ENCODE measurements at regions not wholly inside any gene's neighbourhood (a gene's known extent, or its start where the extent isn't known, plus 50 kb on each side); places are given as distances from the start of the nearest gene placed in this dataset.

GRCh38 chr7:13159467-13160184 is 472.2 kb downstream of the ARL4A start:
- DNase-seq: no peak

DNA sequence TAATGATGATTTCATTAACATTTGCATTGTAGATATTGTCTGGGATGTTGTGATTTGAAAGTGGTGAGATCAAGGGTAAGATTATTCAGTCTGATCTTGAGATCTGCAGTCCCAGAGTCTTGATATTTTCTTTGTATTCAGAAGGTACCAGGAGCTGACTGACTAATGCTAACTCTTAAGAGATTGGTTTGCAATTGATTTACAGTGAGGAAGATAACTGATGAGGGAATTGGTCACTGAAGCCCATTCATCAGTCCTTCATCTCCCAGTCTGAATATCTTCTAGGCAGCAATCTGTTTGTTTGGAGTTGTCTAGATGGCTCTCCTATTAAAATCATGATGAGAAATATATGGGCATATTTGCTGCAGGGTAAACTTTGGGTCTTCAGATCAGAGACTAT is 473.7 kb downstream of the ARL4A start:
- DNase-seq: no peak

- DNase-seq: no peak
These were observed 478.4 kb downstream of the ARL4A start for GRCh38 chr7:13165854-13166253.

DNA sequence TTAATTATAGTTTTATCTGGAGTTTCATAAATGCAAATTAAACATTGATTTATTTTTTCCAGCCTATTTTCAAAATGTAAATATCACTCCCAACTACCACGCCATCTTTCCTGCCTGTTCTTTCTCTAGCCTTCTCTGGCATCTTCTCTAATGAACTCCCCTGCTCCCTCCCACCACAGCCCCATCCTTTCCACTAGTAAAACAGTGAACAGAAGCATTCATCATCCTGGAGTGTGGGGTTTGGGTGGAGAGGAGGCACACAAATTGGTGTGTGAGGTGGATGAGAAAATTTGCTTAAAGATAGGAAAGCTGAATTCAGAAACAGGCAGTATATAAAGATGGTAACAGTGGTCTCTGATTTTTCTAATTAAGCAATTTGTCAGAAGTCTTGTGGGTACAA is 479.4 kb downstream of the ARL4A start:
- DNase-seq: no peak

DNA sequence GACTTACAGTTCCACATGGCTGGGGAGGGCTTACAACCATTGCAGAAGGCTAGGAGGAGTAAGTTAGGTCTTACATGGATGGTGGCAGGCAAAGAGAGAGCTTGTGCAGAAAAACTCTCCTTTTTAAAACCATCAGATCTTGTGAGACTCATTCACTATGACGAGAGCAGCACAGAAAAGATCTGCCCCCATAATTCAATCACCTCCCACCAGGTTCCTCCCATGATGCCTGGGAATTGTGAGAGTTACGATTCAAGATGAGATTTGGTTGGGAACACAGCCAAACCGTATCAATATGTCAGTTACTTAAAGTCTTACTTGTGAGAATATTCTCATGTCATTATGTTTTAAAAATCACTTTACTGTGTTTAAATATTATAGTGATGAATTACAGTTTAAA is 481.9 kb downstream of the ARL4A start:
- DNase-seq: no peak

DNA sequence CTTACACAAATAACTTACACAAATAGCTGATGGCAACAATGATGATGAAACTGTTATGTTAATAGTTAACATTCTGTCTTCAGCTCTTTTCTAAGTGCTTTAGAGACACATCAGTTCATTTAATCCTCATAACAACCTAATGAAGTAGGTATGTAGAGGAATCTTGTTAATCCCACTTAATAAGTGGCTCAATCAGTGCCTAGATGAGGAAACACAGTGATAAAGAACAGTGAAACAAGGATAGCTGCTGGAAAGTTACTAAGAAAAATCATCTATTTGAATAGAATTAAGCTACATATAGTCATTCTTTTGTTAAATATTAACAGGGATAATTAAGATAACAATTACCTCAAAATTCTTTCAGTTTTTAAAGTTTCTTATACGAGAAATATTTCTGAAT is 487.6 kb downstream of the ARL4A start:
- no peak for DNase-seq

DNA sequence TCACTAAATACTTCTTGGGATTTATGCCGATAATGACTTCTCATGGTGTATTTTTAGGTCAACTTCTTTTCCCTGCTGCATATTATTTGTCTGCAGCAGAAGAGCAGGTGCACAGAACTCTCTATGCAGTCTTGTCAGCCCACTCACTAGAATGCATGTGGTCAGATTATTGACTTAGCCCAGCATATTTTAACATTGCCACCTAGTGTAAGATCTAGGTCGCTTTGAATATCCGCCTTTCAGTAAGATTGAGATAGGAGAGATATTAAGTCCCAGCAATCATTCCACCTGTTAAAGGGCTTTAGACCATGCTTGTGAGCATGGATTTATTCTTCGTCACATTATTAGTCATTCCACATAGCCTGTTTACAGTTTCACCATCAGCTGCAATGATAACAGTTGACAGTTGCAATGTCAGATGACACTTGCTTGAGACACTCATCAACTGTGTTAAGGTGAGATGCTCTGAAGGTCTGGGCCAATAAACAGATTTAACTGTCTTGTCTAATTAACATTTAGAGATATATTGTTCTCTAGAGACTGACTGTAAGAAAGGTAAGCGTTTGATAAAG is 491.7 kb downstream of the ARL4A start:
- no peak for DNase-seq

DNA sequence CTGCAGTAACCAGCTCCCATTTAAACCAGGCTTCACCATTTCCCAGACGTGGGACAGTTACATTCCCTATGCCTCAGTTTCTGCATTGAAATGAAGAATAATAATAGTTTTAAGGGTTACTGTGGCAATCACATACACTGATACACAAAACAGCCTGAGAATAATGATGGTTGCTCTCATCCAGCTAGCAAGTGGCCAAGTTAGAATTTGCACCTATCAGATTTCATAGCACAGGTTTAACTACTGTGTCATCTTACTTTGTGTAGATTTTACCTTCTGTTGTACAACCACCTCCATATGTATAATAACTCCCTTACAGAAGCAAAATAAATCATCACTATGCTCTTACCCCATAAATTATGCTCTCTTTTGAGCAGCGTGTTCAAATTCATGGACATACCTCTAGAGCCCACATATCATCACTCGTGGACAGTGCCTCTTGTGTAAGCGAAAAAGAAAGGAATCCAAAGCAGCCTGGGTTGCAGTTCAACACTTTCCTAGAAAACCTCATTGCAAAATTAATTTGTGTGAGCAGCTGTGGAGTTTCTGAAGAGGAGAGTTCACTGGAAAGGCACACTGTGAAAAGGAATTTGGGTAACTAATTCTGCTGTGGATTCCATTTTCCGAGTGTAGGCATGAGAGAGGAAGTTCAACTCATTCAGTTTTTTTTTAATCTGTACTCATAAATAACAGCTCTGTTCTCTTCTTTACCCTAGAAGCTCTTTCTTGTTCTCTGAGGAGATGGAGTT is 492.5 kb downstream of the ARL4A start:
- no peak for DNase-seq

DNA sequence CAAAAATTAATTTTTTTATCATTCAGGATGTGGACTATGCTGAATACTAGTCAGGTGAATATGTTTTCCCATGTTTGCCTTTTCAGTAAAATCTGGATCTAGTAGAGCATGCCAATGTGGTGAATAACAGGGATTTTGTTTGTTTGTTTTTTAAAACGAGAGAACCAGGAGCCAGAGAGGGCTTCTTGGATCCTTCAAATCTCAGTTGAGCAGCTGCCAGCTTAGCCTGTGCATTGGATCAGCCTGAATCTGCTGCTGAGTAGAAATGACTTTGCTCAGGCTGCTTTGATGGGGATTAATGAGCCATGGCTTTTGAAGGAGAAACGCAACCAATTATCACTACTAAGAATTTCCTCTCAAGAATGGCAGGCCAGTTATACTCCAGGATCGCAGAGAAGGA is 493.8 kb downstream of the ARL4A start:
- DNase-seq: no peak

DNA sequence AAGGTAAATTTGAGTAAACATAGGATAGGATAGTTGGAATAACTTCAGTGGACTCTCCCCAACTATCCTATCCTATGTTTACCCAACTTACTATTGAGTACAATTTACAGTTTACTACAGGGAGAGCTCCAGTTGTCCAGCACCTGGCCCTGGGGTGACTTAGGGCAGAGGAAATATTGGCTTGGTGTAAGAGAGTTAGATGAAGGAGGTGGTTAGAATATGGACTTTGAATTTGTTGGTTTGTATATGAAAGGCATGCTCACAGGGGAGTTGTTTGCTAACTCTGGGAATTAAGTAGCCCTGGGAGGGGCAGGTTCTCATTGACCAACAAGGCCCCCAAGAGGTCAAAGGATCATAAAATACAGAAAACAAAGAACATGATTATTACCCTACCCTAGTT is 497.7 kb downstream of the ARL4A start:
- no peak for DNase-seq

DNA sequence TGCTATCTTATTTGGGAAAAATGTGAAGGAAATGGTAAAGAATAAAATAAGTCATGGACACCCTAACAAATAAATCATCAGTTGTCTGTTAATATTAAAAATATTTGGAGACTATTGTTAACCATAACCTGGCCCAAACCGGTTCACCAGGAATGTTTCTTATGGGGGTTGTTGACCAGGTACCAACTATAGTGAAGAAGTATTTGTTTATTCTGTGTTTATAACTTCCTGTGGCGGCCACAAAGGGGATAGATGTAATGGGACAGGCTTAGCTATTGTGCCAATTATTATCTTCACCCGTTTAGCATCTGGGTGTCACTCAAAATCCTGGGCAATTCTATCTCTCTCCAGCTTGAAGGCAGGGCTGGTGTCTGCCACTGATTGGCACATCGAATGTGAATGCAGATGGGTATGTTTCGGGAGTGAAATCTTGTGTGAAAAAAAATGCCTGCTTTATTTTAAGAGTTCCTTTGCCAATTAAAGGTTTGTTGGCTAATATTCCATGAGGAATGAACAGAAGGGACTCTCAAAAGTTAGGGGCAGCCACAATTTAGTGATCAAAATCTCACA is 500.9 kb downstream of the ARL4A start:
- no peak for DNase-seq

DNA sequence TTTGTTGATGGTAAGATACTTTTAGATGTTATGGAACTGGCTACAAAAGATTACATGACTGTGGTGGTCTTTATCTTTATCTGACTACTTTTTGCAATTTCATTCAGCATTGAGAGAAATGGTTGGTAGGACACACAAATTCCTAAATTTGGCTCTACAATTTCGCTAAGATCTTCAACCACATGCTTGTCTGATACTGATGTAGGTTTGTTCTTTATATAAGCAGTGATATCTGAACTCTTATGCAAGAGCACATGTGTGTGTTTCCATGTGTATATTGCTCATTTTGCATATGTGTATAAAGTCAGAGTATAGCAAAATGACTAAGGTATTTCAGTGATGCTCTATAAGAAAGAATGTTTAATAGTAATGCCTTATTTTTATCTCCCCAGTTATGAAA is 501.5 kb downstream of the ARL4A start:
- DNase-seq: no peak

DNA sequence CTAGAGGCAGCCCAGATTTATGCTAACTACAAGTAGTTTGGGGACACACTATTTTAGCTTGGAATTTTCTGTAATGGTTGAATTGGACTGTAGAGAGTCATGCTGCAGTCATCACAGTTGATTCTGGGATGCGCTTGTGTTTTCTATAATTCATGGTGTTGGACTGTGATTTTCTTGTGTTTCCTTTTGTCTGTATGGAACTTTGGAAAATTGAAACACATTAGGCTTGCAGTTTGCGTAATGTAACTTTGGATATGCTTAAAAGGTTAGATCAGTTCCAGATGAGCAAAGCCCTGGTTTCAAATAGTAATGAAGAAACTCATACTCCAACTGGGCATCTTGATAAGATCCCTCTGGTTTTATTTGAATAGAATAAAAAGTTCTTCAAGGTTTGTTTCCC is 502.2 kb downstream of the ARL4A start:
- DNase-seq: no peak

GRCh38 chr7:13197501-13197900 is 510.1 kb downstream of the ARL4A start:
- no peak for DNase-seq

DNA sequence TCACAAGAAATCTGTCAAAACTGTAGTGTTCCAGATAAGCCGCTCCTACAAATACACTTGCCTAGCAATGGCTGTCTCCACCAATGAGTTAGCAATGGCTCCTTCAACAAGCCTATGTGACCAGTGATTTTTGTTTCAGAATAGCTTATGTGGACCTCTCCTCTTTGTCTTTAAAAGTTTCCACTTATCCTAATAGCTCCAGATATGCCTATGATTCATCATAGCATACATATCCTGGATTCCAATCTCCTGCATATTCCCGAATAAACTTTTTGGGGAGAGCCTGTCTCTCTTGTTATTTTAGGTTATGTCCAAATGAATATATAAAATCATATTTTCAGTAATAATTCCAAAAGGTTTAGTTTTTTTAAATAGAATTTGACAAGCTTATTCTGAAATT is 510.6 kb downstream of the ARL4A start:
- no peak for DNase-seq

DNA sequence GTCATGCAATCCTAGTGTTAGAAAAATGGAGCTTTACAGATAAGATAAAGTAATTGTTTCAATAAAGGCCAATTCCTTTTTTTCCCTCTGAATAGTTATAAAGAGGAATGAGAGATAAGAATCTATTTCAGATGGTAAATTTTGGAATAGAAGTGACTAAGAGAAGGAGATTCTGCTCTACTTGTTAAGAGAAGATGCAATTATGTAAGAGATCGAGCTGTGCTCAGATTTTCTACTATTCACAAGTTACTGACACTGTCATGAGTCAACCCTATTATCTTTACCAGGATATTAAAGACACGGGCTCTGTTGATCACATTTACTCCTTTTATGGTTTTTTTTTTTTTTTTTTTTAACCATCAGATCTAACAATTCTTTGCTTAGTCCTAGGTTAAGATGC is 511.3 kb downstream of the ARL4A start:
- DNase-seq: no peak

GRCh38 chr7:13201628-13202027 is 514.2 kb downstream of the ARL4A start:
- no peak for DNase-seq

GRCh38 chr7:13217768-13218167 is 530.3 kb downstream of the ARL4A start:
- no peak for DNase-seq

DNA sequence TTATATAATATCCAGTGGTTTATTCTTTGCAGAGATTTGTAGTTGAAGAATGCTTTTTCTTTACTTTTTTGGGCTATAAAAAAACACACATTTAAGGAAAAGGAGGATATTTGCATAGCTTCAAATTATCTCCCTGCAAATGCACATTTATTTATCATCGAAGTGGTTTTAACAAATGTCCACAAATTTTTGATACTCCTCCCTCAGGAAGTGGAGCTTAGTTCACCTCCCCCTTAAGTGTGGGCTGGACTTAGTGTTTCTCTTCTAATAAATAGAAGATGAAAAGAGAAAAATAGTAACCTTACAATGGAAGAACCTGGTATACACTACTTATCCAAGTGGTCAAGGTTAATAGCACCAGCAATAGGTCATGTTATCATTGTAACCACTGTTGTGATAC is 537.6 kb downstream of the ARL4A start:
- DNase-seq: no peak

GRCh38 chr7:13226385-13226784 is 539.0 kb downstream of the ARL4A start:
- DNase-seq: no peak

- no peak for DNase-seq
These were observed 543.8 kb downstream of the ARL4A start for GRCh38 chr7:13231216-13231615.

DNA sequence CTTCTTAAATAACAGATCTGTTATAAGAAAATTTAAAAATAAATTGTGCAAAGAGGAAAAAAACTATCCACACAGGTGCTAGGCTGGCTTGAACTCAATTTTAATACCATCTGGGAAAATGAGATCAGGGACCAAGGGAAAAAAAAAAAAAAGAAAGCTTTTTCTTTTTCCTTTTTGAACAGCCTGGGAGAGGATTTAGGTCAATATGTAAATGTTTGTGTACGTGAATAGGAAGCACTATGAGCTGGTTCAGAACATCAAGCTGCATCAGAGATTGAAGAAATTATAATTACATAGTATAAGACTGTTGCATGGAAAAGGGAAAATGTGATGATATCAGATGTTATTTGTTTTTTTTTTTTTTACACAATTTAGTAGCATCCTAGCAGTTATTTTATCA is 548.0 kb downstream of the ARL4A start:
- no peak for DNase-seq

GRCh38 chr7:13236026-13236425 is 548.6 kb downstream of the ARL4A start:
- DNase-seq: no peak

DNA sequence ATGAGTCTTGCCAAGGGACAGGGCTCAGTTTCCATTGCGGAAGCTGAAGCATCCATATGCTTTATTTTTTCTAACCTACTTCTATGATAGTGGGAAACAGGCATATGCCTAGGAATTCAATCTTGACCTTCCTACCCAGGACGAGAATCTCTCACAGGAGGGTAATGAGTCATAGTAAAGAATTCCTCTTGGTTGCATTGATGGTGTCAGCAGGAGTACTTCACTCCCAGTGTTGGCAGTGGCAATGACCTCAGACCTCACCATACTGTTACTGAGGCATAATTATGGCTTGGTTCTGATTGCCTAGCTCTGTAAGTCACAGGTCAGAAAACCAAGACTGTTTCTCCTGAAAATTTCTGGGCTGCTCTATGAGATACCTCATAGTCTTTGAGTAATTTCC is 552.9 kb downstream of the ARL4A start:
- DNase-seq: no peak
